Keratinocyte (primary cell): ENCODE measurements at regions not wholly inside any gene's neighbourhood (a gene's known extent, or its start where the extent isn't known, plus 50 kb on each side); places are given as distances from the start of the nearest gene placed in this dataset.

Source experiments
- DNase-seq: peaks from one replicate; pipeline ENCODE4 v3.0.0-alpha.2; 2011; ENCODE audit warnings: low read depth, missing footprints, low spot score
- FAIRE-seq: peaks from 2 replicates; lab custom pipeline; 2011; peaks lifted over from hg19 to GRCh38; lab: Jason Lieb, UNC
- H2AFZ ChIP-seq: 2 replicates; pipeline ENCODE4 v1.6.0; 2012; ENCODE audit warnings: low read length, control low read depth, inconsistent platforms; ENCODE audit not compliant: control insufficient read depth
- H3K27ac ChIP-seq: 2 replicates; pipeline ENCODE4 v1.5.1; 2011; ENCODE audit warnings: low read length; ENCODE audit not compliant: control insufficient read depth, insufficient read depth
- H3K27me3 ChIP-seq: 3 replicates; pipeline ENCODE4 v1.6.0; 2011; ENCODE audit warnings: low read length; ENCODE audit not compliant: control insufficient read depth, insufficient read depth; ENCODE audit errors: extremely low read depth
- H3K36me3 ChIP-seq, 2 experiments: 2 replicates in 1 of 2; 3 replicates in 1 of 2; pipeline ENCODE4 v1.5.1; 2011; ENCODE audit warnings: low read length in 2 of 2, mild to moderate bottlenecking in 1 of 2; ENCODE audit not compliant: control insufficient read depth in 2 of 2, insufficient read depth in 2 of 2; ENCODE audit errors: extremely low read depth in 1 of 2
- H3K4me1 ChIP-seq: 3 replicates; pipeline ENCODE4 v1.5.1; 2011; ENCODE audit warnings: low read length; ENCODE audit not compliant: control insufficient read depth, insufficient read depth; ENCODE audit errors: extremely low read depth
- H3K4me2 ChIP-seq: 3 replicates; pipeline ENCODE4 v1.6.0; 2011; ENCODE audit warnings: low read depth, low read length; ENCODE audit not compliant: control insufficient read depth, insufficient read depth; ENCODE audit errors: extremely low read depth
- H3K4me3 ChIP-seq, 3 experiments: fragments of 200-600 bp in 1 of 3; sonication (generic) in 1 of 3; 2 replicates in 2 of 3; 3 replicates in 1 of 3; pipeline ENCODE4 v1.5.1; 2011 to 2016; ENCODE audit warnings: low read length in 3 of 3, mild to moderate bottlenecking in 3 of 3, control low read depth in 2 of 3, inconsistent platforms in 1 of 3, low read depth in 1 of 3, mixed read lengths in 1 of 3, mixed run types in 1 of 3, moderate library complexity in 1 of 3; ENCODE audit not compliant: control insufficient read depth in 2 of 3, insufficient read depth in 2 of 3; ENCODE audit errors: extremely low read depth in 1 of 3
- H3K79me2 ChIP-seq: 2 replicates; pipeline ENCODE4 v1.6.0; 2012; ENCODE audit warnings: low read length; ENCODE audit not compliant: control insufficient read depth, insufficient read depth
- H3K9ac ChIP-seq: 3 replicates; pipeline ENCODE4 v1.6.0; 2011; ENCODE audit warnings: low read length; ENCODE audit not compliant: control insufficient read depth, insufficient read depth; ENCODE audit errors: extremely low read depth
- H3K9me1 ChIP-seq: 3 replicates; pipeline ENCODE4 v1.6.0; 2011; ENCODE audit warnings: low read length; ENCODE audit not compliant: control insufficient read depth, insufficient read depth; ENCODE audit errors: extremely low read depth
- H3K9me3 ChIP-seq: 2 replicates; pipeline ENCODE4 v1.5.1; 2012; ENCODE audit warnings: low read depth, low read length; ENCODE audit not compliant: control insufficient read depth
- H4K20me1 ChIP-seq: 3 replicates; pipeline ENCODE4 v1.6.0; 2011; ENCODE audit warnings: low read length; ENCODE audit not compliant: control insufficient read depth, insufficient read depth; ENCODE audit errors: extremely low read depth
- EZH2 ChIP-seq: IDR thresholded peaks from one replicate; pipeline ENCODE4 v1.6.1; 2012; ENCODE audit warnings: inconsistent platforms, mild to moderate bottlenecking, low read length, moderate library complexity
- dilution Hi-C: fragments of 300-500 bp; cut with MboI; formaldehyde crosslinking; loops from one replicate; pipeline ENCODE4 v1.7.0; 2020; ENCODE audit warnings: low sequenced_read_pairs; ENCODE audit not compliant: extremely low pct_ligation_motif_present
- TF ChIP-seq, protein P1 (sequence below), 3 experiments: IDR thresholded peaks in 1 of 3; conservative IDR thresholded peaks in 1 of 3; optimal IDR thresholded peaks in 1 of 3; 2 replicates in 2 of 3; 3 replicates in 1 of 3; pipeline versions ENCODE3 to v1.5.1; 2011; ENCODE audit warnings: low read length in 3 of 3, mild to moderate bottlenecking in 3 of 3, moderate library complexity in 2 of 3, control low read depth in 1 of 3, inconsistent platforms in 1 of 3; ENCODE audit not compliant: insufficient read depth in 2 of 3; ENCODE audit errors: extremely low read depth in 1 of 3

DNA sequence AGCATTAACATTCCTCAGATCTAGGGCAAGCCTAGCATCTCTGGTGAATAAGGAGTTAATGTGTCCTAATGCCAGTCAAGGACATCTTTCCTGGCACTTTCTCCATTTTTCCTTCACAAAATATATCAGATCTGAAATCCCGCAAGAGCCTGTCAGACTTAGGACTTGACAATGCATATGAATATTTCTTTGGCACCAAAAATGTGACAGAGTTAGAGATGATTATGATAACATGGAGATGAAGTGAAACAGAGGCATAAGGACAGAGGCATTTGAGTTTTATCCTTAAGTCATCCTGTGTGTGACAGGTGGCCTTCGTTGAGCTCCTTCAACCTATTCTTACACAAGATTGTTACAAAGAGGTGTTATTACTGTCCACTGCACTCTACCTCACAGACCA lies 388.0 kb downstream of the EMP1 start:
- Histone ChIP-seq H3K4me3 (no peak overlapping the region), H3K4me1 (no peaks in the 10 kb centered on the region), H4K20me1 (no peaks in the 10 kb centered on the region), H3K79me2 (no peaks in the 10 kb centered on the region), H3K9me3 (no peaks in the 10 kb centered on the region), H3K36me3 (no peaks in the 10 kb centered on the region), H3K9ac (no peak overlapping the region), H3K9me1 (no peaks in the 10 kb centered on the region), H3K27me3 (no peaks in the 10 kb centered on the region), H3K4me2 (no peak overlapping the region), H2AFZ (no peak overlapping the region), H3K27ac (no peak overlapping the region)
- FAIRE-seq (no peak), DNase-seq (no peak)
- no peak for TF ChIP-seq EZH2
- TF ChIP-seq, protein P1, sequence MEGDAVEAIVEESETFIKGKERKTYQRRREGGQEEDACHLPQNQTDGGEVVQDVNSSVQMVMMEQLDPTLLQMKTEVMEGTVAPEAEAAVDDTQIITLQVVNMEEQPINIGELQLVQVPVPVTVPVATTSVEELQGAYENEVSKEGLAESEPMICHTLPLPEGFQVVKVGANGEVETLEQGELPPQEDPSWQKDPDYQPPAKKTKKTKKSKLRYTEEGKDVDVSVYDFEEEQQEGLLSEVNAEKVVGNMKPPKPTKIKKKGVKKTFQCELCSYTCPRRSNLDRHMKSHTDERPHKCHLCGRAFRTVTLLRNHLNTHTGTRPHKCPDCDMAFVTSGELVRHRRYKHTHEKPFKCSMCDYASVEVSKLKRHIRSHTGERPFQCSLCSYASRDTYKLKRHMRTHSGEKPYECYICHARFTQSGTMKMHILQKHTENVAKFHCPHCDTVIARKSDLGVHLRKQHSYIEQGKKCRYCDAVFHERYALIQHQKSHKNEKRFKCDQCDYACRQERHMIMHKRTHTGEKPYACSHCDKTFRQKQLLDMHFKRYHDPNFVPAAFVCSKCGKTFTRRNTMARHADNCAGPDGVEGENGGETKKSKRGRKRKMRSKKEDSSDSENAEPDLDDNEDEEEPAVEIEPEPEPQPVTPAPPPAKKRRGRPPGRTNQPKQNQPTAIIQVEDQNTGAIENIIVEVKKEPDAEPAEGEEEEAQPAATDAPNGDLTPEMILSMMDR (optimal IDR thresholded peaks at IDR 0.05 in 1 of 3, IDR thresholded peaks at IDR 0.05 in 1 of 3, conservative IDR thresholded peaks at IDR 0.05 in 1 of 3; ENCODE audit: extremely low read depth in 1 of 3, insufficient read depth in 2 of 3, low read length in 3 of 3): no peak
- dilution Hi-C loops: no loop called here

DNA sequence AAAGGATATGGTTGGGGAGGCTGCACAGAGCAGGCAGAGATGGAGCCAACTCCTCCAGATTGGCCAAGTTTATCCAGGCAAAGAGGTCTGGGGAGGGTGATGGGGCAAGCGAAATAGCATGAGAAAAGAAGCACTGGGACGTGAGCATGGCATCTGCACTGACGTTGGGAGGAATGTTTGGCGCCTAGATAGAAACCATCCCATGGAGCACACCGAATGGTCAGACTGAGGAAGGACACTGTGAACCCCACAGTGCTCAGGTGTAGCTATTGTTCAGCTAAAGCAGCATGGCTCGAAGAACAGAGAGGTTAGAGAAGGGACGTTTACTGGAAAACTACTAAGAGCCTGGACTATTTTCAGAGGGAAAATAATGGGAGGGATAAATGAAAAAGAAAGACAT lies 387.1 kb downstream of the EMP1 start:
- H3K4me2 ChIP-seq: no peak overlapping the region
- no peaks in the 10 kb centered on the region for H3K4me1 ChIP-seq
- no peak for DNase-seq
- no peaks in the 10 kb centered on the region for H3K27me3 ChIP-seq
- H3K27ac ChIP-seq: no peak overlapping the region
- no peaks in the 10 kb centered on the region for H3K9me3 ChIP-seq
- TF ChIP-seq, protein P1 (optimal IDR thresholded peaks at IDR 0.05 in 1 of 3, IDR thresholded peaks at IDR 0.05 in 1 of 3, conservative IDR thresholded peaks at IDR 0.05 in 1 of 3; ENCODE audit: extremely low read depth in 1 of 3, insufficient read depth in 2 of 3, low read length in 3 of 3): no peak
- TF ChIP-seq EZH2: no peak
- no peaks in the 10 kb centered on the region for H3K9me1 ChIP-seq
- no peak for FAIRE-seq
- no peak overlapping the region for H2AFZ ChIP-seq
- H3K79me2 ChIP-seq: no peaks in the 10 kb centered on the region
- H3K9ac ChIP-seq: no peak overlapping the region
- H3K4me3 ChIP-seq: no peak overlapping the region
- no peaks in the 10 kb centered on the region for H4K20me1 ChIP-seq
- H3K36me3 ChIP-seq: no peaks in the 10 kb centered on the region
- dilution Hi-C loops: no loop called here
